ENCODE measurements at regions not wholly inside any gene's neighbourhood (a gene's known extent, or its start where the extent isn't known, plus 50 kb on each side); places are given as distances from the start of the nearest gene placed in this dataset.
"Not testable (repeated sequence)": the region's sequence is repeated elsewhere in the genome, so short reads cannot be mapped to it uniquely, and the experiment has no call there.

DNA sequence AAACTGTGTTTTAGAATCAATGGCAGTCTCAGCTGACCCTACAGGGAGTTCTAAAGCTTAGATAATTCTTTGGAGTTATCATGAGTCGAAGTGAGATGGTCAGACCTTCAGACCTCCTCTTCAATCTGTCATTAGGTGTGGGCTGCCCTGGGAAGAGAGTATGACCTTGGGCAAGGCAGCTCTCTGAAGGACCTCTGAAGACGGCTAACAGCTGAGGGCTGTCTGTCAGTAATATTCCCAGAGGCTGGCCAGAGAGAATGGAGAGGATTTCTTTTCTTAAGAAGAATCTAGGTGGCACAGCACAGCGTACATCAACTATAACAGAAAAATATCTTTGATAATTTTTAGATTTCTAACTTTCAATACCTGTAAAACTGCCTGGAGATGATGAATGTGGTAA, 379.4 kb downstream of the ZNF674 start:
- Mint-ChIP-seq H3K27me3 (no peaks in the 10 kb centered on the region), H3K9me3 (no peaks in the 10 kb centered on the region), H3K36me3 (ENCODE audit: low read depth) (no peaks in the 10 kb centered on the region), H3K27ac (no peak overlapping the region), H3K4me3 (no peak overlapping the region), H3K4me1 (no peaks in the 10 kb centered on the region)
- ATAC-seq (replicated peaks) = no peak

DNA sequence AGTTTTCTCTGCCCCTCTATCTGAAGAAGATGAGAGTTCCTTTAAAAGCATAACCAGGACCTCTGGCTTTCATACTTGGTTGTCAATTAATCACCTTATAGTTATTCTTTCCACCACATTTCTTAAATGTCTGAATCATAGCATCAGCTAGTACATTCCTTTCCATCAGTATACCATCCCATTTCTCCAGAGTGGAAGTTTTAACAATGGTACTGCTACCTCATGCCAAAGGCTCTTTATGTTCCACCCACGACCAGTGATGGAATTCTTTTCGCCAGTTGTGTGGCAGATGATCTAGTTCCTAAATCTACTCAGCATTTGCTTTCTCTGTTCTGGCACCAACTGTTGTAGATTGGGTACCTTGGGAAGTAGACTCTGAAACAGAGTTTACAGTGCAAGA, 379.8 kb downstream of the ZNF674 start:
- Mint-ChIP-seq H3K9me3 (no peaks in the 10 kb centered on the region), H3K4me1 (no peaks in the 10 kb centered on the region), H3K27me3 (no peaks in the 10 kb centered on the region), H3K27ac (no peak overlapping the region), H3K36me3 (ENCODE audit: low read depth) (no peaks in the 10 kb centered on the region), H3K4me3 (no peak overlapping the region)
- no peak for ATAC-seq (replicated peaks)

DNA sequence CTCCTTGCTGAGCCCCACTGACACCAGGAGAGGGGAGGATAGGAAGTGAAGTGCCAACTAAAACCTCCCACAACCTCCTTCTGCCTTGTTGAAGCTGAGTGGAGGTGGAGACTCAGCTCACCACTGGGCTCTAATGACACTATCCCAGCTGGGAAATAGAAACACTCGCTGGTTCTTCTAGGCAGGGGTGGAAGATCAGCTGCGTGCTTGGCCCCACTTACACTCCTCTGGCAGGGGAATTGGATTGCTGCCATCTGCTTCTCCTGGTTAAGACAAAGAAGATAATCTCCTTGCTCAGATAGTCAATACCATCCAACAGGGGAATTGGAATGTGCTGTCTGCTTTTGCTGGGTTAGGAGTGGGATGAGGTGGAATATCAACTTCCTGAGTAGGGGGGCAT, 392.5 kb downstream of the ZNF674 start:
- Mint-ChIP-seq H3K4me1 (no peaks in the 10 kb centered on the region), H3K9me3 (no peaks in the 10 kb centered on the region), H3K27ac (no peak overlapping the region), H3K4me3 (no peak overlapping the region), H3K27me3 (no peaks in the 10 kb centered on the region), H3K36me3 (ENCODE audit: low read depth) (no peaks in the 10 kb centered on the region)
- ATAC-seq (replicated peaks) = no peak

DNA sequence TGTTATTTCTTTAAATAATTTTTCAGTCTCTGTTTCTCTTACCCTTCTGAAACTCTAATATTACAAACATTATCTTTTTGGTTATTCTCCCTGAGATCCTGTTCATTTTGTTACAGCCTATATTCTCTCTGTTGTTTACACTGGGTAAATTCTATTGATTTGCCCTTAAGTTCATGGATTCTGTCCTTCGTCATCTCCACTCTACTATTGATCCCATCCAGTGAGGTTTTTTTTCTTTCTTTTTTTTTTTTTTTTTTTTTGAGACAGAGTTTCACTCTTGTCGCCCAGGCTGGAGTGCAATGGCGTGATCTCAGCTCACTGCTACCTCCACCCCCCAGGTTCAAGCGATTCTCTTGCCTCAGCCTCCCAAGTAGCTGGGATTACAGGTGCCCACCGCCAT, 393.9 kb downstream of the ZNF674 start:
- H3K27ac Mint-ChIP-seq; H3K27me3 Mint-ChIP-seq; ATAC-seq (replicated peaks); H3K4me3 Mint-ChIP-seq; H3K9me3 Mint-ChIP-seq; H3K4me1 Mint-ChIP-seq; H3K36me3 Mint-ChIP-seq (ENCODE audit: low read depth): not testable (repeated sequence)

DNA sequence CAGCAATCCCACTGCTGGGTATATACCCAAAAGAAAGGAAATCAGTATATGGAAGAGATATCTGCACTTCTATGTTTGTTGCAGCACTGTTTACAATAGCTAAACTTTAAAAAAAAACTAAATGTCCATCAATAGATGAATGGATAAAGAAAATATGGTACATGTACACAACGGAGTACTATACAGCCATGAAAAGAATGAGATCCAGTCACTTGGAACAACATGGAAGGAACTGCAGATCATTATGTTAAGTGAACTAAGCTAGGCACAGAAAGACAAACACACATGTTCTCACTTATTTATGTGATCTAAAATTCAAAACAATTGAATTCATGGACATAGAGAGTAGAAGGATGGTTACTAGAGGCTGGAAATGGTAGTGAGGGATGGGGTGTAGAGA, 400.7 kb downstream of the ZNF674 start:
- Mint-ChIP-seq H3K27ac (no peak overlapping the region), H3K27me3 (no peaks in the 10 kb centered on the region), H3K4me3 (no peak overlapping the region), H3K36me3 (ENCODE audit: low read depth) (no peaks in the 10 kb centered on the region), H3K9me3 (no peaks in the 10 kb centered on the region), H3K4me1 (no peaks in the 10 kb centered on the region)
- no peak for ATAC-seq (replicated peaks)

DNA sequence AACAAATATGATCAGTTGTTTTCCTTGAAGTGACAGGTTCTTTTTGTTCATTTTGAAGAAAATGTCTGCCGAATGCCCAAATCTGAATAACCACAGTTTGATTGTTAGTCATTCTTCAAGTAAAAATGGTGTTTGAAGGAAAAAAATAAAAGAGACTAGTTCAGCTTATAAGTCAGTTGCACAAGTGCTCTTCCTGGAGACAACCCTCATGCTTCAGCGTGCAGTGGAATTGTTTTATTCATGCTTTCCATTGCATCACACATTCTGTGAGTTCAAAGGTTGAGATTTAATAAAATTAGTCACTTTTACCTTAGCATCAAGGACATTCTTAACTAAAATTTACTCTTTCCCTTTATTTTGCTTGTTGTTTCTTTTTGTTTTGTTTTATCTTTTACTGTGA, 404.9 kb downstream of the ZNF674 start:
- no peak overlapping the region for H3K27ac Mint-ChIP-seq

DNA sequence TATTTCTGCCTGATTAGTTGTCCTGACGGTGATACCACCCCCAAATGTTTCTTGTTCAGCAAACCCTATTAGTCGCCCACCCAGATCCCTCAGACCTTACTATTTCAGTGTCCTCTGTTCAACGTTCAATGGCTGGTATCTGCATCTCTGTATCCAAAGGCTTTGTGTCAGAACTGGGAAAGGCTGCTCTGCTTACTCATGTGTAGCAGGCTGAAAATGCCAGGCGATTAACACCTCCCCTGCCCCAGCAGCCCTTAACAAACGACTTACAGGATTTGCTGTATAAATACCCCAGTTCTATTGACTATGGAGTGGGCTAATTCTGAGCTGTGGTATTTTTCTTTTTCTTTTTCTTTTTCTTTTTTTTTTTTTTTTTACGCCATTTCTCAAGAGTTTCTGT, 415.0 kb downstream of the ZNF674 start:
- H3K27ac Mint-ChIP-seq = no peak overlapping the region
- no peaks in the 10 kb centered on the region for H3K4me1 Mint-ChIP-seq
- H3K27me3 Mint-ChIP-seq = no peaks in the 10 kb centered on the region

More for the DNA sequence above, 404.9 kb downstream of the ZNF674 start:
- no peaks in the 10 kb centered on the region for H3K4me1 Mint-ChIP-seq
- no peaks in the 10 kb centered on the region for H3K27me3 Mint-ChIP-seq
- H3K9me3 Mint-ChIP-seq = no peaks in the 10 kb centered on the region
- ATAC-seq (replicated peaks) = no peak
- no peak overlapping the region for H3K4me3 Mint-ChIP-seq
- no peaks in the 10 kb centered on the region for H3K36me3 Mint-ChIP-seq (ENCODE audit: low read depth)

DNA sequence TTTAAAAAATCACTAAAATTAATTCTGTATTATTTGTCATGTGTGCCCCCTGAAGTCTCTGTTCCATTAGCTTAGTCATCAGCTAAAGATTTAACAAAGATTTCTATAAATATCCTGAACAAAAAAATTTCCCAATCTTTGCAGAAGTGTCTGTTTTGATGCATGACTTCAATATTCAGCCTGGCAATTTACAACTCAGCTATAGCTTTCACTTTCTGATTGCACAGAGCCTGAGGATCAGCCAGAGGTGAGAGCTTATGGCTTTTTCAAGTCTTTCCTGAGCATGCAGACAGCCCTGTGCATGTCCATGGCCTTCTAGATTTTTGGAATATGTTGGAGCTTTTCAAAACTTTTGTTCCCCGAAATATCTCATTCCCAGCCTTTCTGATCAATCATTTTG, 420.1 kb downstream of the ZNF674 start:
- no peaks in the 10 kb centered on the region for H3K36me3 Mint-ChIP-seq (ENCODE audit: low read depth)
- no peaks in the 10 kb centered on the region for H3K9me3 Mint-ChIP-seq
- no peaks in the 10 kb centered on the region for H3K27me3 Mint-ChIP-seq
- ATAC-seq (replicated peaks) = no peak
- H3K4me3 Mint-ChIP-seq = no peak overlapping the region
- no peaks in the 10 kb centered on the region for H3K4me1 Mint-ChIP-seq
- H3K27ac Mint-ChIP-seq = no peak overlapping the region

More for the DNA sequence above, 415.0 kb downstream of the ZNF674 start:
- Mint-ChIP-seq H3K9me3 (no peaks in the 10 kb centered on the region), H3K36me3 (ENCODE audit: low read depth) (no peaks in the 10 kb centered on the region), H3K4me3 (no peak overlapping the region)
- no peak for ATAC-seq (replicated peaks)

DNA sequence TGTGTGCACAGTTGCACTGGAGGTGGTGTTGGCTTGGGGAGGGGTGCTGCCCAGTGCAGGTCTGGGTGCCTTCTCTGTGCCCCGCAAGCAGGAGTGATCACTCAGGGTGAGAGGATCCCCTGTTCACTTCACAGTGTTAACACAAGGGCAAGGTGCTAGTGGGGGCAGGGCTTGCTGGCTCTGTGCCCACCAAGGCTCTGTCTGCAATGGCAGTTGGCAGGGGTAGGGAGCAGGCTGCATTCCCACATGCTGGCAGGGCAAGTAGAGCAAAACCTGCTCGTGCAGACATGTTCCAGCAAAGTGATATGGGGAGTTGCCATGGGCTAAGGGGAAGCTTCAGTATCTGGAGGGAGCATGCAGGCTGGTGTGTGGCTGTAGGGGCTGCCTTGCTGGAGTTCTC, 428.0 kb downstream of the ZNF674 start:
- no peak for ATAC-seq (replicated peaks)
- no peak overlapping the region for H3K4me3 Mint-ChIP-seq
- H3K4me1 Mint-ChIP-seq = no peaks in the 10 kb centered on the region
- H3K27ac Mint-ChIP-seq = no peak overlapping the region
- no peaks in the 10 kb centered on the region for H3K9me3 Mint-ChIP-seq
- H3K36me3 Mint-ChIP-seq (ENCODE audit: low read depth) = no peaks in the 10 kb centered on the region
- H3K27me3 Mint-ChIP-seq = no peaks in the 10 kb centered on the region

DNA sequence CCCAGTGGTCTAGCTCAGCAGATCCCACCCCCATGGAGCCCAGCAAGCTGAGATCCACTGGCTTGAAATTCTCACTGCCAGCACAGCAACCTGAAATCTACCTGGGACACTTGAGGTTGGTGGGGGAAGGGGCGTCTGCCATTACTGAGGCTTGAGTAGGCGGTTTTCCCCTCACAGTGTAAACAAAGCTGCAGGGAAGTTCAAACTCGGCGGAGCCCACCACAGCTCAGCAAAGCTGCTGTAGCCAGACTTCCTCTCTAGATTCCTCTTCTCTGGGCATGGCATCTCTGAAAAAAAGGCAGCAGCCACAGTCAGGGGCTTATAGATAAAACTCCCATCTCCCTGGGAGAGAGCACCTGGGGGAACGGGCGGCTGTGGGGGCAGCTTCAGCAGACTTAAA, 457.9 kb downstream of the ZNF674 start:
- H3K9me3 Mint-ChIP-seq; H3K4me1 Mint-ChIP-seq; H3K36me3 Mint-ChIP-seq (ENCODE audit: low read depth); H3K4me3 Mint-ChIP-seq; H3K27me3 Mint-ChIP-seq; ATAC-seq (replicated peaks); H3K27ac Mint-ChIP-seq: not testable (repeated sequence)

DNA sequence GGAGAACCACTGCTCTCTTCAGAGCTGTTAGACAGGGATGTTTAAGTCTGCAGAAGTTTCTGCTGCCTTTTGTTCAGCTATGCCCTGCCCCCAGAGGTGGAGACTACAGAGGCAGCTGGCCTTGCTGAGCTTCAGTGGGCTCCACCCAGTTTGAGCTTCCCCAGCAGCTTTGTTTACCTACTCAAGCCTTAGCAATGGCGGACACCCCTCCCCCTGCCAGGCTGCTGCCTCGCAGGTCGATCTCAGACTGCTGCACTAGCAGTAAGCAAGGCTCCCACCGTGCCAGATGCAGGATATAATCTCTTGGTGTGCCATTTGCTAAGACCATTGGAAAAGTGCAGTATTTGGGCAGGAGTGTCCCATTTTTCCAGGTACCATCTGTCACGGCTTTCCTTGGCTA, 465.1 kb downstream of the ZNF674 start:
- not testable (repeated sequence) for H3K4me3 Mint-ChIP-seq; H3K4me1 Mint-ChIP-seq; H3K9me3 Mint-ChIP-seq; H3K27ac Mint-ChIP-seq; ATAC-seq (replicated peaks); H3K36me3 Mint-ChIP-seq (ENCODE audit: low read depth); H3K27me3 Mint-ChIP-seq

DNA sequence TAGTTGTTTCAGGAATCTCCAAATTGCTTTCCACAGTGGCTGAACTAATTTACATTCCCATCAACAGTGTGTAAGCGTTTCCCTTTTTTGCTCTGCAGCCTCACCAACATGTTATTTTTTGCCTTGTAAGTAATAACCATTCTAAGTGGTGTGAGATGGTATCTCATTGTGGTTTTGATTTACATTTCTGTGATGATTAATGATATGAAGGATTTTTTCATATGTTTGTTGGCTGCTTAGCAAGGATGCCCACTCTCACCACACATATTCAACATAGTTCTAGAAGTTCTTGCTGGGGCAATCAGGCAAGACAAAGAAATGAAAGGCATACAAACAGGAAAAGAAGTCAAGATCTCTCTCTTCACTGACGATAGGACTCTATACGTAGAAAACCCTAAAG, 472.4 kb downstream of the ZNF674 start:
- Mint-ChIP-seq H3K27ac (no peak overlapping the region), H3K36me3 (ENCODE audit: low read depth) (no peaks in the 10 kb centered on the region), H3K9me3 (no peaks in the 10 kb centered on the region), H3K4me1 (no peaks in the 10 kb centered on the region), H3K27me3 (no peaks in the 10 kb centered on the region), H3K4me3 (no peak overlapping the region)
- no peak for ATAC-seq (replicated peaks)

DNA sequence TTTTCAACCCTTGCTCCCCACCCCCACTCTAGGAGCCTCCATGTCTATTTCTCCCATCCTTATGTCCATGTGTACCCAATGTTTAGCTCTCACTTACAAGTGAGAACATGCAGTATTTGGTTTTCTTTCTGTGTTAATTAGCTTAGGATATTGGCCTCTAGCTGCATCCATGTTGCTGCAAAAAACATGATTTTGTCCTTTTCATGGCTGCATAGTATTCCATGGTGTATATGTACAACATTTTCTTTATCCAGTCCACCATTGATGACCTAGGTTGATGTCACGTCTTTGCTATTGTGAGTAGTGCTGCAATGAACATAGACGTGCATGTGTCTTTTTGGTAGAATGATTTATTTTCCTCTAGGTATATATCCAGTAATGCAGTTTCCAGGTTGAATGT, 472.8 kb downstream of the ZNF674 start:
- no peaks in the 10 kb centered on the region for H3K4me1 Mint-ChIP-seq
- ATAC-seq (replicated peaks) = no peak
- no peak overlapping the region for H3K27ac Mint-ChIP-seq
- H3K4me3 Mint-ChIP-seq = no peak overlapping the region
- no peaks in the 10 kb centered on the region for H3K9me3 Mint-ChIP-seq
- no peaks in the 10 kb centered on the region for H3K36me3 Mint-ChIP-seq (ENCODE audit: low read depth)
- no peaks in the 10 kb centered on the region for H3K27me3 Mint-ChIP-seq

DNA sequence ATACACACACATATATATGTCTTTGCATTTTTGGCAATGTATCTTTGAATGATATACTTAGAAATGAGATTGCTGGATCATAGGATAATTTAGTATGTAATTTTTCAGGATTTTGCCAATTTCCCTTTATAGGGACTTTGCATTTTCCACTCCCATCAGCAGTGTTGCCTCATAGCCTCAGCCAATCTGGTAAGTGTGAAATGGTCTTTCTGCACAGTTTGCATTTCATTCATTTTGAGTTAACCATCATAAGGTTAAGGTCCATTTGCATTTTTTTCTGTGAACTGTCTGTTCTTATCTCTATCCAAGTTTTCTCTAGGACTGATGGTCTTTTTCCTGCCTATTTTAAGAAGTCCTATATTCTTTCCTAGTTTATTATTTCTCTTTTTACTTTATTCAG, 474.8 kb downstream of the ZNF674 start:
- Mint-ChIP-seq H3K27me3 (no peaks in the 10 kb centered on the region), H3K36me3 (ENCODE audit: low read depth) (no peaks in the 10 kb centered on the region), H3K9me3 (no peaks in the 10 kb centered on the region), H3K4me1 (no peaks in the 10 kb centered on the region), H3K27ac (no peak overlapping the region), H3K4me3 (no peak overlapping the region)
- no peak for ATAC-seq (replicated peaks)

DNA sequence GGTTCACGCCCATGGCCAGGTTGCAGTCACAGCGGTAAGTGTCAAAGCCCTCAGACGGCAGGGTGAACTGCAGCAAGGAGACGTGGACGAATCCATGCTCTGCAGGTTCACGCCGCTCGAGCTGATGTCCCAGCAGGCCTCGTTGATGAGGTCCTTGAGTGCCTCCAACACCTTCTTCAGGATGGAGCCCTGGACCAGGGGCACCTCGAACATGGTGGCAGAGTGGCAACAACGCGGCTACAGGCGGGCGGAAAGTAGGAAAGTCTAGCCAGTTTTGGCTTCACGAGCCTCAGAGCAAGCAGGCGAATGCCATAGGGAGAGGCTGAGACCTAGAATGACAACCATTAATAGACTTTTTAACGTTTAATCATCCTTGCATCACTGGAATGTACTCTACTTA, 485.9 kb downstream of the ZNF674 start:
- no peaks in the 10 kb centered on the region for H3K9me3 Mint-ChIP-seq
- no peak overlapping the region for H3K27ac Mint-ChIP-seq
- no peaks in the 10 kb centered on the region for H3K27me3 Mint-ChIP-seq
- H3K4me3 Mint-ChIP-seq = no peak overlapping the region
- H3K4me1 Mint-ChIP-seq = no peaks in the 10 kb centered on the region
- no peaks in the 10 kb centered on the region for H3K36me3 Mint-ChIP-seq (ENCODE audit: low read depth)
- ATAC-seq (replicated peaks) = no peak

DNA sequence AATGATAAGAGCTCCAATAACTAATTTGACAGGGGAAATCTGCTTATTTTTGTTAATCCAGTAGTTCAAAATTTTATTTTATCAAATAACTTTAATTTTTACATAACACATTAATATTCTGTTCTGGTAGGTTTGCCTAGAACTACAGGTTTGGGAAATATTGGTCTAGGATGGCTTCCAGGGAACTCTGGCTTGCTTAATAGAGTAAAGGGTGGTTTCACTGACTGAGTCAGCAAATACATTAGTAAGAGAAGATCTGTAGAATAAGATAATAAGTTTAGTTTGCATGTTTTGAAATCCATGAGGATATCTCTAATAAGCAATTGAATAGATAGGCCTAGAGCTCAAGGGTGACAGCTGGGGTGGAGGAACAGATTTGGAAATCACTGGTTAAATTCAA, 500.7 kb downstream of the ZNF674 start:
- Mint-ChIP-seq H3K4me1 (no peaks in the 10 kb centered on the region), H3K4me3 (no peak overlapping the region), H3K36me3 (ENCODE audit: low read depth) (no peaks in the 10 kb centered on the region), H3K9me3 (peaks cover 11% of the 10 kb centered on the region), H3K27ac (no peak overlapping the region), H3K27me3 (peaks cover 3% of the 10 kb centered on the region)
- ATAC-seq (replicated peaks) = no peak

Data from activated T-helper 17 cell treated with anti-CD3 and anti-CD28 coated beads, Interleukin-2, amount 50 U/mL, for 72 hours (primary cell).